Activated naive CD4-positive, alpha-beta T cell treated with Interleukin-2 at 50 U/mL for 16 hours (primary cell): ENCODE measurements at regions not wholly inside any gene's neighbourhood (a gene's known extent, or its start where the extent isn't known, plus 50 kb on each side); places are given as distances from the start of the nearest gene placed in this dataset.

Source experiments
- DNase-seq: peaks from one replicate; pipeline ENCODE4 v3.0.0-alpha.2; 2020

DNA sequence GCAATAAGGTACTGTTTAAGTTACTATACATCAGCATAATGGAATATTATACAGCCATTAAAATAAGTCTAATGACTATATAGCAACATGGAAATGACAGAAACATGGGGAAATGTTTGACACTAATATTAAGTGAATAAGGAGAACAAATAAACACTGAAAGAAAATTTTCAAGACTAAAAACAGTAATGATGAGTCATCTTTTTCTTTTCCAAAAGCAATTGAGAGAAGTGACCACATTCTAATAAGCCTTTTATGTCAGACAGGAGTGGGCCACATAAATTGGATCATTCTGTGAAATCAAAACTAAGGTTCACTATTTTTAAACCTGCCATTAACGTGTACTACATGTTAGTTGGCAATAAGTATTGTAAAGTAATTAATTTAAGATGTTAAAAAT lies 187.5 kb downstream of the AHR start:
- no peak for DNase-seq

DNA sequence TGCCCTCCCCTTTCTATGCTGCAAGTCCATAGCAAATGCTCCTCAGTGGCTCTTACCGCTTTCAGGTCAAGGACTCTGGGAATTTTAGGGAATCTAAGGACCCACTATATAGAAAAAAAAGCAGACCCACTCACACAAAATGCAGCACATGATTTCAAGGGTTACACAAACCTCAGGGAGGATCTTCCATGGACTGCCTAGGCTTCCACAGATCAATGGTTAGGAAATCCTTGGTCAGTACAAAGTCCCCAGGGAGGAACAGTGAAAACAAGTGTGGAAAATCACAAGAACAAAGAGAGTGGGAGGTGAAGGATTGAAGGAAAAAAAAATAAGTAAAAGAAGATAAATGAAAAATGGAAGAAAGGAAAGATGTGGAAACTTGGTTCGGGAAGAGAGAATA lies 188.4 kb downstream of the AHR start:
- no peak for DNase-seq

DNA sequence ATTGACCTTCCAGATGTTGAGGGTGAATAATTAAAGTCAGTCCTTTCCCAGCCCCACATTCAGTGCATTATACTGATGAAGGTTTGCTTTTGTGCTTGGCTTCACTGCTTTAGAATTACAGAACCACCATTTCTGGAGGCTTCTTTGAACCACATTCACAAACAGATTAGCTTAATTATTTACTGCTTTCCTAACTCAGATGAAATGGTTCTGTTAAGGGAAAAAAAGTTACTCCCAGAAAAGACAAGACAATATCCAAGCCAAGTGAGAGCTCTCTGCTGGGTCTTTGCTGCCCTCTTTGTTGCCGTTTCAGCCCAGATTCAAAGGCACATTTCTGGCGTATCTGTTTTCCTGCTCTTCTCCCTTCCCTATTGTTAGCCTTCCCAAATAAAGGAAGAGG lies 188.9 kb downstream of the AHR start:
- no peak for DNase-seq

DNA sequence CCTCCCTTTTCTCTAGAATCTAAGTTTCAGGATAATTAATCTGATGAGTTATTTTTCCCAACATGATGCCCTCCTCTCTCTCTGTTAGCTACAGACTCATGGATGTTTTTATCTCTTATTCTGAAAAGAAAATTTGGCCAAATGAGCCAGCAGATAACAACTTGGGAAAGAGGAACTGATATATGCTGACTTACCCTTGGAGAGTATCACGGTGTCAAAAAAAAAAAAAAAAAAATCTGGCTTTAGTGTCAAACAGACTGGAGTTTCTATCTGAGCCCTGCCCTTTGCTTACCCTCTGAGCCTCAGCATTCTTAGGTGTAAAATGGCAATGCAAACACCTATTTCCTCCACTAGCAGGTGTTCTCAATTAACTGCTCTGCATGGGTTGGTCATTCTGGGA lies 190.4 kb downstream of the AHR start:
- DNase-seq, result no peak

DNA sequence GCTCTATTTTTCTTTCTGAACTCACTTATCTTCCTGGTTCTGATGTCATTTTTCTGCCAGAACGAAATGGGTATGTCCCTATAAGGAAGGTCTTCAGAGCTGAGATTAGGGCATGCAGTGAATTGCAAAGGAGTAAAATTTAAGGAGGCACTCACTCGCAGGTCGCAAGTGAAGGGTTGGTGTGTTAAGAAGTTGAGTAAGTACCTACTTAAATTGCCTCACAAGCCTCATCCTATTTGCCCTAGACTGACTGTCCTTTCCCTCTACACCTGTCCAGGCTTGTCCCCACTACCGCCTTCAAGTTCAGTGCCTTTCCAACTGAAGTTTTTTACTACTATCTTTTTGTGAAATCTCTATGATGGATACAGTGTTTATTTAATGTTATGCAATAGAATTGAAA lies 191.5 kb downstream of the AHR start:
- DNase-seq, result no peak

DNA sequence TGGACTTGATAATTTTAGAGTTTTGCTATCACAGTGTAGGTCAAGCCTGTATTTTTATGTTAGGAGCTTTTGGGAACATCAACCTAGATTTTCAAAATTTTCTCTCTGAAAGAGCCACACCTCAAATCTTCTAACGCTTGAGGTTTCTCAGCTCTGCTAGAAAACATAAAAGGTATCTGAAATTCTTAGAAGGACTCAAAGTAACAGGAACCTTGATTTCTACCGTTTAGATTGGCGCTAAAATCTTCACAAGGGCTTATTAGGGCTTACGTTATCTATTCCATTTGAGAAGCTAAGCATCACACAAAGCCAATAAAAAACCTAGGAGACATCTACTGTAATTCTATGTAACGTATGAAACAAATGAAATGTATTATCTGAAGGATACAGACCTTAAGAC lies 192.4 kb downstream of the AHR start:
- DNase-seq, result no peak

DNA sequence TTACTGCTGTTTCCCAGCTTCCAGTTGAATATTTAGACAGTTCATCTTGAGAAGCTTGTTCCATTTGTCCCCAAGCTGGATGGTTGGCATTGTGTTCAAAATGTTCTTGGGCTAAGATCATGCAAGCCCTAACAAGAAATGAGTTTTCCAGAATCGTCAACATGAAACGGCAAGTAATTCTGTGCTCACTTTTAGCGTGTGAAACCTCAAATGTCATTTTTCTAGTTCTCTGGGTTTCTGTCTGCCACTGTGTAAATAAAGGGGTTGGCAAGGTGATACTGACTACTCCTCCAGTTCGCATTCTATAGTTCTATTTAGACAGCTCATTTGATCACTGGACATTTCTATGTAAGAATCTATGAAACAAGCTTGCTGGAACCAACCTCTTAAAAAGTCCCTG lies 194.0 kb downstream of the AHR start:
- no peak for DNase-seq

DNA sequence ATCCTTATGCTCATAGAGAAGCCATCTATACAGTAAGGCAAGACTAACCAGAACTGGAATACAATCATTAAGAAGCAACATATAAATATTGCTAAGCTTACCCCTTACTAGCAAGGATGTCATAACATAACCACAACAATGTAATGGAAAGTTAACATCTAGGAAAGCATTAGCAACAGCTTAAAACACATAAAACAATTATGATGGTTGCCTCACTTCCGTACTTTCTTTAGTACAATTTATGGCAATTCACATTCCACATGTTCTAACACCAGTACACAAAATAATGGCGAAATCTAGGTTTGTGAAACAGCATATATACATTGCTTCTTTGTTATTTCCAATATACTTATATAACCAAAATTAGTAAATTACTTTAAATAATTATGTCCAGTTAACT lies 195.0 kb downstream of the AHR start:
- no peak for DNase-seq

DNA sequence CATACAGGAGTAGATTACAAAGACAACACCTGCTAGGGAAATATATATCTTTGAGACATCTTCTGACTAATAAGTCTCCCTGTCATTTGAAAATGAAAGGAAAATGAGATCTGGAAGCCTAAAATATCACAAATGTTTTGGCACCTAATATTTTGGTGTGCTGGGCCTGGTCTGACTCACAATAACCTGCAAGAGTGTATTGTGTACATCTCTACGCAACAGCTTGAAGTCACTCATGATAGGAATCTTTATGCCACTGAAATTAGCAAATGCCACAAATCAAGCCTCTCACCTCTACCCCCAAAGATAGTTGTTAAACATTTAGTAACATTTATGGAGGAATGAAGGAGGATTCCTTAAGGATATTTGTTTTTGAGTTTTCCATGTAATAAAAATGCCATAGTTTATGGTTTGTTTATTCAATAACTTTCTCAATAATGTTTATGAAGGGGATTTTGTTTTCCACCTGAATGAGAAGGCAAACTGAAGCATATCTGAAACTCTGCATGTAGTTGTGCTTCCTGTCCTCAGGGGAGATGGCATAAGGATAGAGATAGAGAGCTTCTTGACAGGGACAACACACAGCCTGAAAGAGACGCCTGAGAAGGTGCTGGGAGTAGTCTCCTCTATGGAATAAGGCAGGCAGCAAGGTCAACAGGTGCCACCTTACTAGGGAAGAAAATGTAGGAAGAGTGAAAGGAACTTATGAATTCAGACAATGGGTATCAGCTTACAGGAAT lies 197.4 kb downstream of the AHR start:
- DNase-seq, result no peak

DNA sequence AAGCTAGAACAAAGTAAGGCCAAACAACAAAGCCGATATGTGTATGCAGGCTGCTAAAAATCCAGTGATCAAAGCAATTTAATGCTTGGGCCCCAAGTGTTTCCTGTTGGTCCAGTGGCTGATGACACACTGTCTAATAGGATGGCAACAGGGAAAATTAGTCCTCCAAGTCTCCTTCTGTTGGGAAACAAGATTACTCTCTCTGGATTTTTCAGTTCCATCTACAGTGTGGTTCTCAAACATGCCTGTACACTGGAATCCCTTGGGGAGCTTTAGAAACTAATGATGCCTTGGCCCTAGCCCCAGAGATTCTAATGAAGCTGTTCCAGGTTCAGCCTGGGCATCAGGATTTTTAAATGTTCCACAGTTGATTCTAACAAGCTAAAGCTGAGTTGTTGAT lies 198.7 kb downstream of the AHR start:
- no peak for DNase-seq

DNA sequence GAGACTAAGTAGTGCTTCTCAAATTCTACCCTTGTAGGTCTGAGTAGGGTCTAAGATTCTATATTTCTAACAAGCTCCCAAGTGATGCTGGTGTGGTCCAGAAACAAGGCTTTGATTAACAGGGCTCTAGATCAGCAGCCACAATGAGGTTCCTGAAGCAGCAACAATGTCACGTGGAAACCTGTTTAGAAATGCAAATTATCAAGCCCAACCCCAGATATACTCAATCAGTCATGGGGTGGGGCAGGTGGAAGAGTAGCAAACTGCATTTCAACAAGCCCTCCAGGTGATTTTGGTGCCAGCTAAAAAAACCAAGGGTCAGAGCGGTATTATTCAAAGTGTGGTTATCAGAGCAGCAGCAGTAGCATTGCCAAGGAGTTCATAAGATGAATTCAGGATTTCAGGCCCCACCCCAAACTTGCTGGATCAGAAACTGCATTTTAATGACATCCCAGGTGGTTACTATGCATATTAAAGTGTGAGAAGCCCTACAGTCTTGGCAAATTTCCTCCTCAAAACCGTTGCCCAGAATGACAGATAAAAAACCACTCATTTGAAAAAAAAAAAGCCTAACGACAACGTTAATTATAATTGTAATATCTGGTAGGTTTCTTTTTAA lies 199.2 kb downstream of the AHR start:
- no peak for DNase-seq

DNA sequence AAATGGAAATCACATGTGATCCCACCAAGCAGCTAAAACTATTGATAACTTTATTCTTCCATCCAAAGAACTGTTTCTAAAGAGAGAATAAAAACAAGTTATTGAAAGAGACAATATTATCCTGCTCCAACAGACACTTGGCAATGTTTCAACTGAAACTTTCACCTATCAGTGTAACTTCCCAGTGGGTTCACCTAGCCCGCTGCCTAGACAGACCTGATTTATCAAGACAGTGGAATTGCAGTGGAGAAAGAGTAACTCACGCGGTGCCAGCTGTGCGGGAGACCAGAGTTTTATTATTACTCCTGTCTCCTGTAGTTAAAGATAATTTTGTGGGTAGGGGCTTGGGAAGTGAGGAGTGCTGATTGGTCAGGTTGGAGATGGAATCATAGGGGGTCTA lies 199.8 kb downstream of the AHR start:
- DNase-seq, result no peak

DNA sequence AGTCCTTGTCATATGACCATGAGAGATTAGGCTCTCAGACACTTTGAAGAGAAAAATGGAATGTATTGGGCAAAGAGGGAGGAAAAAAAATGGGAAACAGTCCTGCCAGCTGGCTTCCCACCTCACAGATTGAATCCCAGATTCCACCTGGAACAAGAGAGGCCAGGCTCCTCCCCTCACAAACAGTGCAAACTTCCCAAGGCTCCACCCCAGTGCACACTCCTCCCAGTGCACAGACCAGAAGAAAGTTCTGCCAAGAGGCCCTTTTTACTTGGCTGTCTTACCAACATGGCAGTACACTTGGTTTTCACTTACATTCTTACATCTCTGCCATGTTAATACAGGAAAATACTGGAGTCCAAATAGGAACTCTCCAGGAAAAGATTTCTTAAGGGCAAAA lies 202.3 kb downstream of the AHR start:
- no peak for DNase-seq

DNA sequence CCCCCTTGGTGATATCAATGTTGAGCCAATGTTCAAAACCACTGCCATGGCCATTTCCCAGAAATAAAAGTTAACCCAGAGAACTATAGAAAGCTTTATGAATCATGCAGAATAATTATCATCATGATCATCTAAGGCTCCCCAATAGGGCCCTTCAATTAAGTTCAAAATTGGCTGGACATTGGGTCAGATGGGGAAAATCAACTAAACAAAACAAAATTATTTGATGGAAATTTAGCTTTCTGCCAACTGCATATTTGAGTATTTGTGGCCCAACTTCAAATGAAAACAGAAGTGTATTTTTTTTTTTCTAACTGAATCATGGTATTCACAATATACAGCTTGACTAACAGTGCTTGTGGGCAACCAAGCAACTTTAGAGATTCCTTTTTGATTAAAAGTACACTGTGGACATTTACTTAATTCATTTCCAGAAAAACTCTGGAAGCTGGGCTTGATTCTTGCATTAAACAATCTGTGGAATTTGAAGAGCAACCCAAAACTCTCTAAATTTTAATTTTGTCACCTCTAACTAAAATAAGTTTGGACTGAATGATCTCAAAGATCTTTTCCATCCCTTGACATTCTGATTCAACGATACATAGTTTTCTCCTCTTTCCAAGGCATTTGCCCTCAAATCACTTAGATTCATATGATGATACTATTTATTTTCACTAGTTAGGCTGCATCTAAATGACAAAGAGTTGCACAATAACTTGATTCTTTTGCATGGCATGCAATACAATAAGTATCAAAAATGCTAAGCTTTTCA lies 203.2 kb downstream of the AHR start:
- no peak for DNase-seq

DNA sequence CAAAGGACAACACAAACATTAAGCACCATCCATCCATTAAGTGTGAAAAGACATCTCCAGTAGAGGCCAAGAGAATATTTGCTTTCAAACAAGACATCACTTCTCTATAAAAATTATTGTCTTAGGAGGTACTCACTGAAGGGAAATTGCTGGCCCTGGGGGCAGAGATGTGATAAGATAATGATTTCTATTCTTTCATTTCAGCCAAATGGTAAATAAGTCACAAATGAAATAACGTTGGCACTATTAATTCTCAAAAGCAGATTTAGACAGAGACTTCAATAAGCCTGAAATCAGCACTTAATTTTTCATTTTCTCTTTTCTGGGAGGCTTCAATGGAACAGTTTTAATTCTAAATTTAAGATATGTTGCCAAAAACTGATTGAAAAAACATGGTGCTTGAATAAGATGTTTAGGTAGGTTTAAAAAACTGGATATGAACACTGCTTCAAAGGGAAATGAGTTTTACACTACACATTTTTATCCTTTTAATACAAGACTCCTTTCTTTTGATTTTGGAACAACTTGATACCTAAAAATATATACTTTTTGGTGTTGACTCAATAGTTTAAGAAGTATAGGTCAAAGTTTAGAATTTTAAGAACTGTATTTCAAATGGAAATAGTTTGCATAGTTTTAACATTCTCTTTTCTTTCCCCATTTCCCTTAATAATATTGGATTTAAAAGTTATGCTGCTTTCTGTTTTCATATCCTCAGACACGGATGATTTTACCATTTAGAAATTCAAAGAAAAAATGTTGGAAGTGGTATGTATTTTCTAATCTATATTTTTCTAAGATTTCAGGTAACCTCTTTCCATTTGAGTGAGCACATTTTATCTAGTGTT lies 204.0 kb downstream of the AHR start:
- no peak for DNase-seq

DNA sequence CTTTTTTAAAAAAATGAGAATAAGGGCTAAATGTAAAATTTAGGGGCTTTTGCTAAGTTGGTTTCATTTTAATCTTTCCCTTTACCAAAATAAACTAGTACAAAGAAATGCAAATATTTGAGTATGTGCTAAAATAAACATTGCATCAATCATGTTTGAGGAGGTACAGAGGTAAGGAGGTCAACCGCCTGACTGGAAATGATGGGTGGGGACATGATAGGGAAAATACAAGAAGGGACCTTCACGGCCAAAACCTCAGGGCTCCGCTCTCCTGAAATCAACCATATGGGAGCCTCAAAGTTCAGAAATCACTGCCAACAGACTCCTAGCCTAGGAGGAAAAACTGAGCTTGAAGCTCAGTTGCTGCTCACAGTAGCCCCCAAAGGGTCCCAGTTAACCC lies 207.6 kb downstream of the AHR start:
- DNase-seq, result no peak

DNA sequence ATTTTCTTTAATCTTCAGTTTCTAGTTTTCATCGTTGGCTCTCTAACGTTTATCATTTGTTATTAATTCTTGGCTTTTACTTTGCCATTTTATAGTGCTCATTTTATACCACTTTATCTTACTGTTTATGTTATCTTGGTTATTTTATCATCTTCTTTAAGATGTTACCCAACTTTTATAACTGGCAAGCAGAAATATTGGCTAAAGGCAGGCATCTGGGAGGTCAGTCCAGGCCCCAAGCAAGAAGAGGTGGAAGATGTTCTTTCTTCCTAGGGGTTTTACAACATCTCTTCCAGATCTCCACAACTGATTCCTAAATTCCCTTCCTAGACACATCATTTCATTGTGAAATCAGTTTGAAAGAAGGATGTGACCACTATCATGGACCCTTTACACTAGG lies 208.1 kb downstream of the AHR start:
- no peak for DNase-seq

DNA sequence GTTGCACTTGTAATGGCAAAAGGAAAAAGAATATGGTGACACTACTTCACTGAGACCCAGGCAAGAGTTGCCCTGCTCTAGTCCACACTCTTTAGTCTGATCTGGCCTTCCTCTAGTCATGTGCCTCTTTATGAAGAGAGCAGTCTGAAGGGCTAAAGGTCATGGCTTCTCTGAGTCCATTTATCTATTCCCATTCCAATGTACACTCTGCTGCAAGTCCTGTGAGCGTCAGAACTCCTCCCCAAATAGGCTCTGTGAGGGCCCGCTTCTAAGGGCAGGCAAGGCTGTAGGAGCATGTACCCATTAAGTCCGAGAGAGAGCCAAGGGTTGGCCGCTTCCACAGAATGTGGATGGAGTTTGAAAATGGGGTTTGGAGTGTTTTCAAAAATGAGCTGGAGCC lies 209.3 kb downstream of the AHR start:
- DNase-seq, result no peak

DNA sequence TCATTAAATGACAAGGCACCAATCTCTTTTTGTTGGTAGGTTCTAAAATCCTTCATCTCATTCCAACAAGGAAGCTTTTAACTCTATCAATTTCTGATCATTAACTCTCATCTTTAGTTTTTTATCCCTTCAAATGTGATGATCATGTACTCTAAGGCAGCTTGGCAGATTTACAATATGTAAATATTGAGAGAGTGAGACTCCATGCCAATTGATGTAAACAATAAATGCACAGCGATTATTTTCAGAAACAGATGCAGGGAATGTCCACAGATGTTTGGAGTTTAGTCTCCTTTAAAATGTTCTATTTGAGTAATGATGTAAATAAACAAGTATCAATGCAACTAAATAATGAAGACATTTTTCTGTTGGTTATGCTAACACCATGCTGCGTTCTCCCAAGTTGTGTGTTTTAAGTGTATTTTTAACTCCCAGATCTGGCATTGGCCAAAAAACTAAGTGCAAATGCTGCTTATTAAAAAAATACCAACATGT lies 213.8 kb downstream of the AHR start:
- DNase-seq, result no peak

DNA sequence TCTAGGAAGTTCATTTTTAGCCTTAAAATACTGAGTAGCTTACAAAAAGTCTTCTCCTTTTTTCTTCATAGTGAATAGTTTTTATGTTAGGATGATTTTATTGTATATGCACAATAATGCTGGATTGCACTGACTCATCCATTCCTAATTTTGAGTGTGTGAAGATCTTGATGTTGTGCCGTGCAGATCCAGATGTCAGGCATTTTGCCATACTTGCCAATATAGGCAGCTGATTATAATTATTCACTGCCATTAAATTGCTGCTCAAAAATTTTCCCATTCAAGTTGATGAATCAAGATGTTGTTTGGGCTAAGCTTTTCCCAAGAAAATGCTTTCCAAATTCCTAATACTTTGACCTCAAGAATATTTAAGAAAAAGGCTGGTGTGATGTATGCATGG lies 218.3 kb downstream of the AHR start:
- no peak for DNase-seq

DNA sequence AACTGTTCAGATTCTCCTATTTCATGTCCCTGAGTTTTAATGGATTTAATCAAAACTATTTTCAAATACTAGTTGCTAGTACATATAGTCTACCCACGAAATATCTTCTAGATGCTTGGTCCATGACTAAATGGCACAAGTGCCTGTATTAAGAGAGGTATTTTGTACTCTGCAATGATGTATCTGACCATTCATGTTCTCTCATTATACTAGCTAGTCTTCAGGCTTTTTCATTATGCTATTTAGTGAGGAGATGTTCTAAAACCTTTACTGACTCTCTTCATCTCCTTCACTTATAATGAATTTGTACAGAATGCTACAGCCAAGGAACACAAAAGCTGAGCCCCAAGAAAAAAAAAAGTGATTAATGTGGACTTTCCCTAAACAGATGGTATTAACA lies 222.5 kb downstream of the AHR start:
- DNase-seq, result no peak

DNA sequence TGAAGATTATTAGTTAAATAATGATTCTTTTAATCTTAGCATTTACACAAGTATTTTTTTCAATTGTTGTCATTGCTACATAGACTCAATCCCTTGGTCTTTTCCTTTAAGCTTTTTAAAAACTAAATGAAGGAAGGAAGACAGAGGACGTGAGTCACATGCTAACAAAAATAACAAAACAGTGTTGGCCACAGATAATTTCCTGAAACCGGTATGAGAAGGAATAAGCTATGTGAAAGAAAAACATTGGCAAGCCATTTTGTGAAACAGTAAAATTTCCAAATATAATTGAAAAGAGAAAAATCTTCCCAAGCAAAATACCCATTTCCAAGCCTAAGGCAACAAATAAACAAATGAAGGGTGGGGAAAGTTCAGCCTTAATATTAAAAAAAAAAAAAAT lies 223.0 kb downstream of the AHR start:
- no peak for DNase-seq
